ENCODE measurements at regions not wholly inside any gene's neighbourhood (a gene's known extent, or its start where the extent isn't known, plus 50 kb on each side); places are given as distances from the start of the nearest gene placed in this dataset.

GRCh38 chr20:11020712-11021111 is 346.9 kb upstream of the JAG1 start:
- no peaks in the 10 kb centered on the region for H3K36me3 ChIP-seq
- H3K4me3 ChIP-seq = no peak overlapping the region
- 84 to 96% methylated on average over 1 of the region's 1 CpG for WGBS, 2 donors
- no peaks in the 10 kb centered on the region for H3K9me3 ChIP-seq
- TF ChIP-seq POLR2A (IDR thresholded peaks at IDR 0.05) = no peak
- no peak for TF ChIP-seq EP300 (IDR thresholded peaks at IDR 0.05)
- no peak for TF ChIP-seq CTCF (IDR thresholded peaks at IDR 0.05)
- no peak for TF ChIP-seq POLR2AphosphoS5 (IDR thresholded peaks at IDR 0.05)
- no peak for DNase-seq
- intact Hi-C loops (cut with DNase I) = no loop called here
- H3K27ac ChIP-seq = no peak overlapping the region
- H3K27me3 ChIP-seq = no peaks in the 10 kb centered on the region
- H3K4me1 ChIP-seq = no peaks in the 10 kb centered on the region

- H3K36me3 ChIP-seq = no peaks in the 10 kb centered on the region
- H3K4me1 ChIP-seq = no peaks in the 10 kb centered on the region
- H3K4me3 ChIP-seq = no peak overlapping the region
- H3K27me3 ChIP-seq = no peaks in the 10 kb centered on the region
- TF ChIP-seq POLR2AphosphoS5 (IDR thresholded peaks at IDR 0.05) = no peak
- no peak for TF ChIP-seq POLR2A (IDR thresholded peaks at IDR 0.05)
- TF ChIP-seq CTCF (IDR thresholded peaks at IDR 0.05) = no peak
- no peak for TF ChIP-seq EP300 (IDR thresholded peaks at IDR 0.05)
- DNase-seq = no peak
- H3K27ac ChIP-seq = no peak overlapping the region
- no peaks in the 10 kb centered on the region for H3K9me3 ChIP-seq
- 85 to 93% methylated on average over 3 of the region's 3 CpGs for WGBS, 2 donors
- intact Hi-C loops (cut with DNase I) = no loop called here
These were observed 353.4 kb upstream of the JAG1 start for GRCh38 chr20:11027224-11027623.

GRCh38 chr20:11030351-11030750 is 356.6 kb upstream of the JAG1 start:
- DNase-seq = no peak
- 97 to 99% methylated on average over 2 of the region's 2 CpGs for WGBS, 2 donors
- H3K36me3 ChIP-seq = no peaks in the 10 kb centered on the region
- H3K4me3 ChIP-seq = no peak overlapping the region
- no peak for TF ChIP-seq CTCF (IDR thresholded peaks at IDR 0.05)
- TF ChIP-seq POLR2AphosphoS5 (IDR thresholded peaks at IDR 0.05) = no peak
- no peak for TF ChIP-seq EP300 (IDR thresholded peaks at IDR 0.05)
- no peak for TF ChIP-seq POLR2A (IDR thresholded peaks at IDR 0.05)
- intact Hi-C loops (cut with DNase I) = no loop called here
- H3K4me1 ChIP-seq = no peaks in the 10 kb centered on the region
- H3K9me3 ChIP-seq = no peaks in the 10 kb centered on the region
- H3K27ac ChIP-seq = no peak overlapping the region
- no peaks in the 10 kb centered on the region for H3K27me3 ChIP-seq

- intact Hi-C loops (cut with DNase I) = no loop called here
- 87 to 89% methylated on average over 2 of the region's 2 CpGs for WGBS, 2 donors
These were observed 357.5 kb upstream of the JAG1 start for GRCh38 chr20:11031300-11031699.

More at GRCh38 chr20:11031300-11031699, 357.5 kb upstream of the JAG1 start:
- no peak overlapping the region for H3K27ac ChIP-seq
- H3K36me3 ChIP-seq = no peaks in the 10 kb centered on the region
- no peaks in the 10 kb centered on the region for H3K4me1 ChIP-seq
- no peak for DNase-seq
- TF ChIP-seq POLR2AphosphoS5 (IDR thresholded peaks at IDR 0.05) (no peak), CTCF (IDR thresholded peaks at IDR 0.05) (no peak), EP300 (IDR thresholded peaks at IDR 0.05) (no peak), POLR2A (IDR thresholded peaks at IDR 0.05) (no peak)
- H3K9me3 ChIP-seq = no peaks in the 10 kb centered on the region
- no peak overlapping the region for H3K4me3 ChIP-seq
- no peaks in the 10 kb centered on the region for H3K27me3 ChIP-seq

All from sigmoid colon (tissue), 6 donors.